NCI-H146 (cell line): ENCODE measurements at regions not wholly inside any gene's neighbourhood (a gene's known extent, or its start where the extent isn't known, plus 50 kb on each side); places are given as distances from the start of the nearest gene placed in this dataset.

Source experiments
- DNase-seq: peaks from one replicate; lab custom pipeline; 2025; lab: John Stamatoyannopoulos, UW

DNA sequence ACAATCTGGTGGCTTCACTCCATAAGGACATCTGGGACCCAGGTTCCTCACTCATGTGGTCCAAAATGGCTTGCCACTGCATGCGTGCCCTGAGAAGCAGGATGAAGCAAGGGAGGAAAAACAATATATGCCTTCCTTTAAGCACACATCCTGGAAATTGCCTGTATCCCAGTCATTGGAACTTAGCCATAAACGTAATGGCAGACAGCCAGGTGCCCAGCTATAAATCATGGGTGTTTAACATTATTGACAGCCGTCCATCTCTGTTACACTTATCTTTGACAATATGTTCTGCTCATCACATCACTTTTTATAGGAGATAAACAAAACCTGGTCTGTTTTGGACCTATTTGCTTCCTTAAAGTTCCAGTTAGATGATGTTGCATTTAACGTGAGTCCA is 181.0 kb downstream of the AASDH start:
- DNase-seq, result no peak

DNA sequence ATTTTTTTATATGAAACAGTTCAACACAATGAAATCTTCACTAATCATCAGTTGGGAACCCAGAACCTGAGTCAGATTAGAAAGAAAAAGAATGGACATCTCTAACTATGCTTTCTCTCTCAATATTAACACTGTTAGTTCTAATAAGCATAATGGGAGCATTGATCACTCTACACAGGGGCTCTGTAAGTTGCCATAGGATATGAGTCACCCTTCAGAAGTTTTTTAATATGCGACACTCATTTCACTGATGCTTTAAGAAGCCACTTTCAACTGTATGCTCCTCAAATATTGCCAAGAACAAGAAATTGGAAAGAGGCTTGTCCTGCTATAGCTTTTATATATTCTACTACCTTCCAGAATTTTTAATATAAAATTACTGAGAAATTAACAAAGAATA is 187.0 kb downstream of the AASDH start:
- no peak for DNase-seq

- DNase-seq, result no peak
Measured at GRCh38 chr4:56198265-56198664, 189.0 kb downstream of the AASDH start.

GRCh38 chr4:56197387-56197786 is 189.9 kb downstream of the AASDH start:
- DNase-seq, result no peak

DNA sequence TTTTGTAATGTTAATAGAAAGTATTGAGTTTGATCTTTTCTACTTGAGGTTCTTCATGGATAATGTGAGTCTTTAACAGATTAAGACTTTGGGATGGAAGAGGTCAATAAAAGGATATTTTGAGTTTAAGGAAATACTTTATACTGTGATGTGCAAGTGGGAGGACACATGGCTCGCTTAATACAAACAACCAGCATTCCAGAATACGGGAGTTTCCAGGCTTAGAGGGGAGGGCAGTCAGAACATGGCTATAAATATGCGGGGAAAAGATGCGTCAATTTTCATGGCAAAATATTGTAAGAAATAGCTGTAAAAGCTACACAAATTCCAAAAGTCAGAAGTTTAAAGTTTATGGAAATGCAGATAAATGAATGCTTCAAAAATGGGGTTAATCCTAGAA is 192.3 kb downstream of the AASDH start:
- DNase-seq, result no peak

GRCh38 chr4:56191534-56191933 is 195.8 kb downstream of the AASDH start:
- no peak for DNase-seq

GRCh38 chr4:56187688-56188087 is 199.6 kb downstream of the AASDH start:
- DNase-seq, result no peak

DNA sequence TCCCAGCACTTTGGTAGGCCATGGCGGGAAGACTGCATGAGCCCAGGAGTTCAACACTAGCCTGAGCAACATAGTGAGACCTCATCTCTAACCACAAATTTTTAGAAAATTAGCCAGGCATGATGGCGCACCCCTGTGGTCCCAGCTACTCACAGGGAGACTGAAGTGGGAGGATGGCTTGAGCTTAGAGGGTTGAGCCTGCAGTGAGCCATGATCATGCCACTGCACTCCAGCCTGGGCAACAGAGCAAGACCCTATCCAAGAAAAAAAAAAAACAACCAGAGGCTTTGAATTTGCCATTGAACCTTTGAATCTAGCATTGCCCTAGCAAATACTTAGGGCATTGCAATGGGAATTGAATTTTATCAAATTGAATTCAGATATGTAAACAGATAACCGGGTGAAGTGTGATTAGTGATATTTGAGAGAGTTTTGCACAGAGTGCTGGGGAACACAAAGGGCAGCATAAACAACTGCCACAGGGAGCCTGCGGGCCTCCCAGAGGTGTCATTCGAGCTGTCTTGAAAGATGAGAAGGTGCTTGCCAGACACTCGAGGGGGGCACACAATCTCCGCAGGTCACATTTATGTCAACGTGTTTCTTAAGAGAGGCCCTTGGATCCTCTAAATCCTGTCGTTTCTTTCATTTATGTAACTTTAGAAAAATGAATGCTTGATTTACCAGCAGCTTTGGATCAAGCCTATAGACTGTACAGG is 200.3 kb downstream of the AASDH start:
- DNase-seq, result peak; percentile 51

GRCh38 chr4:56185901-56186300 is 201.4 kb downstream of the AASDH start:
- no peak for DNase-seq

DNA sequence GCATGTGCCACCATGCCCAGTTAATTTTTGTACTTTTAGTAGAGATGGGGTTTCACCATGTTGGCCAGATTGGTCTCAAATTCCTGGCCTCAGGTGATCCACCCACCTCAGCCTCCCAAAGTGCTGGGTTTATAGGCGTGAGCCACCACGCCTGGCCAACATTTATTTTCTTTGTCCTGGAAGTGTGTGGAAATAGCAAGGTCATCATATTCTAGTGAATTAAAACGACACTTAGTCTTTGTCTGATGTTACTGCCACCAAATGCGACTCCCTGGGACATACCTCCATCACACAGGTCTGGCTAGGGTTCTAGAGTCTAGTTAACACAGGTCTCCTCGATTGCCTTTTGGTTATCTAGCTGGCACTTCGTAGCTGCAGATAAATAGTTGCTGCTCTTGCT is 203.1 kb downstream of the AASDH start:
- DNase-seq, result no peak

DNA sequence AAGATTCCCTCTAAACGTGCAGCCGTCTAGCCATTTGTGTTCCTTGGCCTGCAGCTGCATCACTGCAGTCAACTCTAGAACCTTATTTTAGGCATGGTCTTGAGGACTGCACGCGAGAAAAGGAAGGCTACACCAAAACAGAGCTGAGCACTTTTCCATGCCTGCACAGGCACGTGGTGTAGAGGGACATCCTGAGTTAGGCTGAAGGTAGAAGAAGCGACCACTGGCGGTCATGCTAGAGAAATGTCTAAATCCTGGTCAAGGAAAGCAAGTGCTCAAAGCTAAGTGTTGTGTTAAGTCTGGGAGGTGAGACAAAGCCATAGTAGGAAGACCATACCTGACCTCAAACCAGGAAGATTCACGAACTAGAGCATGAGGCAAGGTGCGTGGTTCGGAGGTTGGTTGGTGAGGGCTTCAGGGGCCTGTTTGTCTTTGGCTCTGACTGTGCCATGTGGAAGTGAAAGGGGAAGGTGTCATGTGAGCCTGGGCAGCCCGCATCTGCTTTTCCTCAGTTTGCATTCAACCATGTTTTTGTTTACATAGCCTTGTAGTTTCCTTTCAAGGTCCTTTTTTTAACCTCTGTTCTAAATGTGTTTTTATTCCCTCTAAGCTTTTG is 203.8 kb downstream of the AASDH start:
- no peak for DNase-seq

GRCh38 chr4:56182356-56182755 is 204.9 kb downstream of the AASDH start:
- DNase-seq, result no peak

- no peak for DNase-seq
Measured at GRCh38 chr4:56181140-56181953, 205.9 kb downstream of the AASDH start.

DNA sequence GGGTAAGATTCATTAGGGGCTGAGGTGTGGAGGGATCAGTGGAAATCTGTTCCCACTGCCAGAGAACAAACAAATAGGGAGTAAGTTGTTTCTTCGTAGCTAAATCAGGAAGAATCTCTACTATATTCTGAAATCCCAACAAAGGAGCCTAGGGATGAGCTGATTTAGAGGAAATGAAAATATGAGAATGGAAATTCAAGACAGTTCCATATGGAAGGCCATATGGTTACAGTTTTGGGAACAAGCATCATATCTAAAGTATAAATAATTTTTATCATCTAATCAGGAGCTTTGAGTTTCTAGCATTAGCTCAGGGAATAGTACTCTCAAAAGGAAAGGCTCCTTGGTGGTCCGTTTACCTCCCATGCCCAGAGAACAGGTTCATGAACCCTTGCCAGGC is 218.2 kb downstream of the AASDH start:
- DNase-seq, result no peak

DNA sequence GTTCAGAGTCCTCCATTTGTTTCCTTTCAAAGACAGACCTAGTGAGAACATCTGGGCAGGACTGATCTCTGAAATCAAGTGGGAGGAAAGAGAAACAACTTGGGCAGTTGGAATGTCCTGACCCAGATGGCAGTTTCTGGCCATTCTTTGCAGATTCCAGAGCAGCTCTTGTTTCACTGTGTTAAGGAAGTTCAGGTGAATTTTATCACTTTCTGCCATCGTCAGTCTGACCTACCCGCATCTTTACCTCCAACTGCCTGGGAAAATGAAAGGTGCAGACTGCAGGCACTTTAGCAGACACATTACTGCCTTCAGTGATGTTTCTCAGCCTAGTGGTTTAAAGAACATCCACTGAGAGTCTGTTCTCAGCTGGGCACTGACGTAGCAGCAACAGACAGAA is 216.2 kb downstream of the CEP135 start:
- no peak for DNase-seq

GRCh38 chr4:56160636-56161035 is 211.9 kb downstream of the CEP135 start:
- DNase-seq, result no peak

GRCh38 chr4:56158483-56158882 is 209.7 kb downstream of the CEP135 start:
- DNase-seq, result peak; percentile 50

GRCh38 chr4:56156141-56156540 is 207.4 kb downstream of the CEP135 start:
- DNase-seq, result no peak

DNA sequence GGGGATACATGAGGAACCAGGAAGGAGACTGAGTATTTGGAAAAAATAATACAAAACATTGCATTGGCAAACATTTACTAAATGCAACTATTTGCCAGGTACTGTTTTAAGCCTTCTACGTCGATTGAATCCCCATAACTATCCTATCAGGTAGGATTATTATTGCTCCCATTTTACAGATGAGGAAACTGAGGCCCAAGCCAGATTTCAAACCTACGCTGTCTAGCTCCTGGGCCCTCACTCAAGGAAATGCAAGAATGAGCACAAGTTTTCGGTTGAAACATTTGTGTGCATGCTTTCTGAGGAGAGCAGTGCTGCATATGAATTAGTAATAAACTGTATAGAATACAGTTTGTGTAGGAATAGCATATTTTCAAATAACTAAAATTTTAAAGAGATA is 206.7 kb downstream of the CEP135 start:
- DNase-seq, result no peak

GRCh38 chr4:56149591-56149990 is 200.8 kb downstream of the CEP135 start:
- DNase-seq, result no peak

GRCh38 chr4:56148428-56148827 is 199.7 kb downstream of the CEP135 start:
- DNase-seq, result no peak

DNA sequence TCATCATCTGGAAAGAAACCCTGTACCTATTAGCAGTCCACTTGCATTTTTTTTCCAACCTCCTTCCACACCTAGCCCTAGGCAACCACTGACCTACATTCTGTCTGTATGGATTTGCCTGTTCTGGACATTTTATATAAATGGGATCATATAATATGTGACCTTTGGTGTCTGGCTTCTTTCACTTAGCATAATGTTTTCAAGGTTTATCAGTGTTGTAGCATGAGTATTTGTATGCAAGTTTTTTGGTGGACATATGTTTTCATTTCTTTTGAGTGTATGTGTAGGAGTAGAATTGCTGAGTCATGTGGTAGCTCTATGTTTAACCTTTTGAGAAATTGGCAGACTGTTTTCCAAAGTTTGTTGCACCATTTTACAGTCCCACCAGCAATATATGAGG is 198.6 kb downstream of the CEP135 start:
- no peak for DNase-seq

DNA sequence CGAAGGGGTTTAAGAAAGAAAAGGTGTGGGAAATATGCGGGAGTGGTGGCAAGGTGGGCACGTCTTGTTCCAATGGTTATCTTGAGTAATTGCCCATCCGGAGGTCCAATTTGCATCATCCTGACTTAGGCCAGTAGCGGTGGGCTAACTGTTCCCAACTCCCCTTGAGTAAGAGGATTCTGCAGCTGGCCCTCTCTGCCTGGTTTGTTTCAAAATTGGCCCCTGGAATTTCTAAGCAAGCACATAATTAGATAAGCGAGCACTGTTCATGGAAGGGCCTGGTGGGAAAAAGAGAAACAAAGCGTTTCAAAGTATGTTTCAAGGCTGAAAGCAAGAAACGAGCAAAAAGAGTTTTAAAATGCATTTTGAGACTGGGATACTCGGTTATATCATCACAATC is 198.2 kb downstream of the CEP135 start:
- no peak for DNase-seq
